WI38 (cell line): ENCODE measurements at regions not wholly inside any gene's neighbourhood (a gene's known extent, or its start where the extent isn't known, plus 50 kb on each side); places are given as distances from the start of the nearest gene placed in this dataset.

Source experiments
- H3K4me3 ChIP-seq: 2 replicates; pipeline ENCODE4 v1.5.1; 2011; ENCODE audit warnings: low read depth, mild to moderate bottlenecking, control low read depth, low read length
- CTCF ChIP-seq: IDR thresholded peaks from 2 replicates; pipeline ENCODE4 v1.5.1; 2012; ENCODE audit warnings: low read depth, mild to moderate bottlenecking, control low read depth, low read length

DNA sequence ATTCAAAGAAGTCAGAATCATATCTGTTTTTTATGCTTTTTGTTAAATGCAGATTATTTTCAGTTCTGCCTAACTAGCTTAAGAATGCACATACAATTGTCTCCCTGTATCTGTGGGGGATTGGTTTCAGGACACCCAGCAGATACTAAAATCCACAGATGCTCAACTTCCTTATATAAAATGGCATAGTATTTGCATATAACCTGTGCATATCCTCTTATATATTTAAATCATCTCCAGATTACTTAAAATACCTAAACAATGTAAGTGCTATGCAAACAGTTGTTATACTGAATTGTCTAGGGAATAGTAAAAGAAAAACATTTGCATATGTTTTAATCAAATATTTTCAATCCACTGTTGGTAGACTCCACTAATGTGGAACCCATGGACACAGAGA is 279.4 kb downstream of the TMA16 start:
- no peak for TF ChIP-seq CTCF
- H3K4me3 ChIP-seq, result no peak overlapping the region

- TF ChIP-seq CTCF, result no peak
- H3K4me3 ChIP-seq, result no peak overlapping the region
Measured at GRCh38 chr4:163776957-163777356, 282.5 kb downstream of the TMA16 start.

DNA sequence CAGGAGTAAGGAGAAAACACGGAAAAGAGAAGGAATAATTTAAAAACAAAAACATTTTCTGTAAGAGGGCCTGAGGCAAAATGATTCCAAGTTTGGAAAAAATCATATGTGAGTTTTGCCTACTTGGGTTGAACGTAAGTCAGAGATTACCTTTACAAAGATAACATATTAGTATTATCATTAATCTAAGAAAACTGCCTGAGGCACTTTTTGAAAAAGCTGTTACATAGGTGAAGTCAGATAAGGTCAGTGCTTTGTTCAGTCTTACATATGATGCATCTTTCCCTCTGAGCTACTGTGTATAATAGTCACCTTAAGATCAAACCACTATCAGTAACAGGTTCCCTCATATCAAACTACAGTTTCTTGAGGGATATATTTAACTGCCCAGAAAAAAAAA is 287.2 kb downstream of the TMA16 start:
- no peak for TF ChIP-seq CTCF
- no peak overlapping the region for H3K4me3 ChIP-seq

DNA sequence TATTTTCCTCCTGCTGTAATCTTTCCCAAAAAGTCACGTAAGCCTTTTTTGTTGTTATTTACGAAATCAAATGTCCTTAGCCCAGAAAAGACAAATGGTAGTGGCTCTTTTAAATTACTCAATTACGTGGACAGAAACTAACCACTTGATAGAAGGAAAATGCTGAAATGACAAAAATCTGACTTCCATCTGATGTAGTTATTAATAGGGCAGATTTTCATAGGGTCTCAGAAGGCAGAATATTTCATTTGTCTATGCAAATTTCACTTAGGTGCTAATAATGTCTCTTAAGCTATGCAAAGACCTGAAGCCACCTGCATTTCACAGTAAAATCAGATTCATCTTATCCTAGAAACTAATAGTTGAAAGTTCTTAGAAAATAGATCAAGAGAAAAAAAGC is 295.7 kb downstream of the TMA16 start:
- H3K4me3 ChIP-seq, result no peak overlapping the region
- TF ChIP-seq CTCF, result no peak

GRCh38 chr4:163795885-163796284 is 301.4 kb downstream of the TMA16 start:
- no peak for TF ChIP-seq CTCF
- no peak overlapping the region for H3K4me3 ChIP-seq

DNA sequence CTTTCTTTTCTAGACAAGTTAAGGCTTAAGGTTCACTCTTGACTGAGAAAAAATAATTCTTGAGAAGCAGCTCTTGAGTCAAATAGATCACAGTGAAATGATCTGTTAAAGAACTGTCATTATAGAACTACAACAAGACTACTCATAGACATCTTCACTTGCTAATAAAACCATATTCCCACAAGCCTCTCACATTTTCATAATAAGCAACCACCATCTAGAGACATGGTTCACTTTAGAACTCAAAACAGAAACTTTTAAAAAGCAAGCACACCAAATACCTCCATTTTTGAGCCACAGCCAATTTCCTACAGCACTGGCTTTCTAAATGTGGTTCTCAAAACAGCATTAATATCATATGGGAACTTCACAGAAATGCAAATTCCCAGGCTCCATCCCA is 309.5 kb downstream of the TMA16 start:
- no peak for TF ChIP-seq CTCF

DNA sequence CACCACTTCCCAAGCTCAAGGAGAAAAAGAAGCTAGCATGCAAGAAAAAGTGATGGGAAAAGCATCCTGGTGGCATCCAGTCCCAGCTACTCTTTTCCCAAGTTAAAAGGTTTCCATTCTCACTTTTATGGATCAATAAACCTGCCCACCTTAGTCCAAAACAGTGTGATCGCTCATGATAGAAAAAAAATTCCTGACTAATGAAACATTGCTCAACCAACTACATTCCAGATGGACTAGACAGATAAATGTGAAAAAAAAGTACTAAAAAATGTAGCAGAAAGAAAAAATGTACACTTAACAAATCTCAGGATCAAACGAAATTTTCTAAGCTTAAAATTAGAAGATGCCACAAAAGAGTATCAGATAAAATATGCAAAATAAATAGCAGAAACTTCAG is 312.2 kb downstream of the TMA16 start:
- H3K4me3 ChIP-seq, result no peak overlapping the region
- TF ChIP-seq CTCF, result no peak

More for the DNA sequence above, 309.5 kb downstream of the TMA16 start:
- H3K4me3 ChIP-seq, result no peak overlapping the region

- no peak for TF ChIP-seq CTCF
- no peak overlapping the region for H3K4me3 ChIP-seq
Measured at GRCh38 chr4:163808011-163808410, 313.5 kb downstream of the TMA16 start.
